Activated T-helper 9 cell treated with anti-CD3 and anti-CD28 coated beads, Interleukin-2, amount 50 U/mL, for 16 hours (primary cell): ENCODE measurements at regions not wholly inside any gene's neighbourhood (a gene's known extent, or its start where the extent isn't known, plus 50 kb on each side); places are given as distances from the start of the nearest gene placed in this dataset.
"Not testable (repeated sequence)": the region's sequence is repeated elsewhere in the genome, so short reads cannot be mapped to it uniquely, and the experiment has no call there.

Experiments used
- DNase-seq: peaks from one replicate; pipeline ENCODE4 v3.0.0-alpha.2; 2020; ENCODE audit warnings: low read depth

GRCh38 chr2:43019025-43019367 is 207.4 kb downstream of the ZFP36L2 start:
- no peak for DNase-seq

GRCh38 chr2:43018179-43019024 is 208.0 kb downstream of the ZFP36L2 start:
- no peak for DNase-seq

- DNase-seq, result no peak
Measured at GRCh38 chr2:43013821-43014345, 212.5 kb downstream of the ZFP36L2 start.

- DNase-seq, result no peak
Measured at GRCh38 chr2:43012966-43013365, 213.4 kb downstream of the ZFP36L2 start.

- DNase-seq, result no peak
Measured at GRCh38 chr2:43011158-43011491, 215.3 kb downstream of the ZFP36L2 start.

- DNase-seq, result no peak
Measured at GRCh38 chr2:43010438-43011157, 215.8 kb downstream of the ZFP36L2 start.

GRCh38 chr2:43009448-43009847 is 217.0 kb downstream of the ZFP36L2 start:
- no peak for DNase-seq

- no peak for DNase-seq
Measured at GRCh38 chr2:43008388-43008787, 216.0 kb upstream of the HAAO start.

GRCh38 chr2:43007901-43008300 is 215.5 kb upstream of the HAAO start:
- no peak for DNase-seq

GRCh38 chr2:43006834-43007543 is 214.6 kb upstream of the HAAO start:
- no peak for DNase-seq

GRCh38 chr2:43005975-43006833 is 213.8 kb upstream of the HAAO start:
- no peak for DNase-seq

- no peak for DNase-seq
Measured at GRCh38 chr2:43005245-43005974, 213.0 kb upstream of the HAAO start.

- DNase-seq, result no peak
Measured at GRCh38 chr2:43004879-43005244, 212.5 kb upstream of the HAAO start.

GRCh38 chr2:43004126-43004865 is 211.9 kb upstream of the HAAO start:
- DNase-seq, result not testable (repeated sequence)

- no peak for DNase-seq
Measured at GRCh38 chr2:43003702-43004101, 211.3 kb upstream of the HAAO start.

GRCh38 chr2:43001787-43002468 is 209.5 kb upstream of the HAAO start:
- DNase-seq, result no peak

- no peak for DNase-seq
Measured at GRCh38 chr2:43001055-43001378, 208.6 kb upstream of the HAAO start.

- DNase-seq, result no peak
Measured at GRCh38 chr2:43000242-43001054, 208.1 kb upstream of the HAAO start.

GRCh38 chr2:42999856-43000241 is 207.5 kb upstream of the HAAO start:
- no peak for DNase-seq
